ENCODE measurements at regions not wholly inside any gene's neighbourhood (a gene's known extent, or its start where the extent isn't known, plus 50 kb on each side); places are given as distances from the start of the nearest gene placed in this dataset.

- DNase-seq: no peak
Measured at GRCh38 chr5:54632131-54632701, 114.7 kb downstream of the SNX18 start.

- DNase-seq: no peak
Measured at GRCh38 chr5:54630738-54631359, 113.3 kb downstream of the SNX18 start.

- DNase-seq: no peak
Measured at GRCh38 chr5:54629115-54629514, 111.6 kb downstream of the SNX18 start.

GRCh38 chr5:54628050-54628449, 110.5 kb downstream of the SNX18 start:
- no peak for DNase-seq

GRCh38 chr5:54626407-54626806, 108.8 kb downstream of the SNX18 start:
- DNase-seq: no peak

- no peak for DNase-seq
Measured at GRCh38 chr5:54624805-54625568, 107.4 kb downstream of the SNX18 start.

- DNase-seq: no peak
Measured at GRCh38 chr5:54621709-54622108, 104.2 kb downstream of the SNX18 start.

GRCh38 chr5:54621048-54621447, 103.5 kb downstream of the SNX18 start:
- no peak for DNase-seq

- no peak for DNase-seq
Measured at GRCh38 chr5:54620141-54620933, 102.8 kb downstream of the SNX18 start.

- no peak for DNase-seq
Measured at GRCh38 chr5:54619731-54620130, 102.2 kb downstream of the SNX18 start.

GRCh38 chr5:54616518-54617220, 99.1 kb downstream of the SNX18 start:
- DNase-seq: no peak

- DNase-seq: no peak
Measured at GRCh38 chr5:54616031-54616430, 98.5 kb downstream of the SNX18 start.

GRCh38 chr5:54615381-54615780, 97.8 kb downstream of the SNX18 start:
- DNase-seq: no peak

GRCh38 chr5:54612711-54613110, 95.2 kb downstream of the SNX18 start:
- DNase-seq: no peak

- DNase-seq: no peak
Measured at GRCh38 chr5:54611290-54611951, 93.9 kb downstream of the SNX18 start.

GRCh38 chr5:54610197-54610944, 92.8 kb downstream of the SNX18 start:
- no peak for DNase-seq

GRCh38 chr5:54608423-54609085, 91.0 kb downstream of the SNX18 start:
- DNase-seq: no peak

- DNase-seq: no peak
Measured at GRCh38 chr5:54607006-54607405, 89.4 kb downstream of the SNX18 start.

GRCh38 chr5:54603372-54603771, 85.8 kb downstream of the SNX18 start:
- no peak for DNase-seq

GRCh38 chr5:54602475-54602874, 84.9 kb downstream of the SNX18 start:
- DNase-seq: no peak

All from NCI-H1436 treated with DMSO at 0.1 percent for 48 hours (cell line).